H1 (cell line): ENCODE measurements at regions not wholly inside any gene's neighbourhood (a gene's known extent, or its start where the extent isn't known, plus 50 kb on each side); places are given as distances from the start of the nearest gene placed in this dataset.

ENCODE experiments used
- CTCF ChIA-PET: fragments of 300-600 bp; sonication (Branson Sonifier 250); formaldehyde crosslinking; loops from one replicate; lab custom pipeline; 2021; ENCODE audit not compliant: partially characterized antibody; lab: Charles Lee
- POLR2A ChIA-PET: fragments of 300-600 bp; sonication (Branson Sonifier 250); formaldehyde crosslinking; loops from one replicate; lab custom pipeline; 2021; ENCODE audit warnings: inconsistent platforms; ENCODE audit not compliant: partially characterized antibody; lab: Charles Lee
- DNase-seq, 2 experiments: peaks; one replicate each; pipeline versions ENCODE4 v3.0.0 to v3.0.0-alpha.2; 2010 to 2022; ENCODE audit warnings: low spot score in 2 of 2, low read depth in 1 of 2, mixed read lengths in 1 of 2
- FAIRE-seq: peaks from 2 replicates; lab custom pipeline; 2011; peaks lifted over from hg19 to GRCh38; lab: Jason Lieb, UNC
- H2AFZ ChIP-seq: 2 replicates; pipeline ENCODE4 v1.8.1; 2012; ENCODE audit warnings: low read length, inconsistent platforms
- H2AK5ac ChIP-seq: 2 replicates; pipeline ENCODE4 v1.6.1; 2013; ENCODE audit warnings: low read depth, low read length
- H2BK120ac ChIP-seq: replicated peaks from 2 replicates; pipeline ENCODE3; 2013; ENCODE audit warnings: low read depth, low read length, inconsistent platforms
- H2BK12ac ChIP-seq: 2 replicates; pipeline ENCODE4 v1.6.1; 2013; ENCODE audit warnings: low read depth, low read length
- H2BK15ac ChIP-seq: 2 replicates; pipeline ENCODE4 v1.6.1; 2013; ENCODE audit warnings: low read length
- H2BK20ac ChIP-seq: 2 replicates; pipeline ENCODE4 v1.6.1; 2013; ENCODE audit warnings: low read length
- H2BK5ac ChIP-seq: 2 replicates; pipeline ENCODE4 v1.6.1; 2013; ENCODE audit warnings: low read depth, low read length
- H3K14ac ChIP-seq: 2 replicates; pipeline ENCODE4 v1.6.1; 2013; ENCODE audit warnings: inconsistent platforms; ENCODE audit not compliant: insufficient read length
- H3K18ac ChIP-seq: 2 replicates; pipeline ENCODE4 v1.6.1; 2013; ENCODE audit warnings: low read length; ENCODE audit errors: extremely low read depth
- H3K23ac ChIP-seq: 2 replicates; pipeline ENCODE4 v1.6.1; 2013; ENCODE audit warnings: inconsistent platforms; ENCODE audit not compliant: insufficient read length
- H3K23me2 ChIP-seq: 2 replicates; pipeline ENCODE4 v1.6.1; 2013; ENCODE audit warnings: low read depth, low read length
- H3K27ac ChIP-seq: 2 replicates; pipeline ENCODE4 v1.6.1; 2011; ENCODE audit warnings: low read depth, low read length, inconsistent platforms
- H3K27me3 ChIP-seq, 4 experiments: replicated peaks in 1 of 4; 1 replicate in 1 of 4; 2 replicates in 3 of 4; pipeline versions ENCODE4 v1.6.1 to v1.8.1; 2011 to 2013; ENCODE audit warnings: low read length in 3 of 4, mild to moderate bottlenecking in 3 of 4, inconsistent platforms in 2 of 4, mixed read lengths in 2 of 4, moderate library complexity in 1 of 4; ENCODE audit not compliant: control insufficient read depth in 3 of 4, insufficient read depth in 3 of 4; ENCODE audit errors: extremely low read depth in 1 of 4
- H3K36me3 ChIP-seq, 4 experiments: 2 replicates each; pipeline versions ENCODE4 v1.6.1 to v1.8.1; 2011 to 2013; ENCODE audit warnings: mild to moderate bottlenecking in 4 of 4, low read length in 3 of 4, moderate library complexity in 2 of 4, control low read depth in 1 of 4, inconsistent platforms in 1 of 4; ENCODE audit not compliant: insufficient read depth in 4 of 4, control insufficient read depth in 2 of 4
- H3K4ac ChIP-seq: replicated peaks from 2 replicates; pipeline ENCODE3; 2013; ENCODE audit warnings: low read length, low read depth, mixed read lengths, inconsistent platforms; ENCODE audit not compliant: insufficient read length
- H3K4me1 ChIP-seq, 4 experiments: replicated peaks in 1 of 4; 1 replicate in 1 of 4; 2 replicates in 3 of 4; pipeline versions ENCODE4 v1.6.1 to v1.8.1; 2011 to 2013; ENCODE audit warnings: low read length in 3 of 4, inconsistent platforms in 2 of 4, mixed read lengths in 1 of 4; ENCODE audit not compliant: insufficient read depth in 4 of 4, control insufficient read depth in 3 of 4
- H3K4me2 ChIP-seq, 2 experiments: 2 replicates each; pipeline versions ENCODE4 v1.6.1 to v1.8.1; 2011 to 2013; ENCODE audit warnings: low read depth in 2 of 2, low read length in 2 of 2, control low read depth in 1 of 2, inconsistent platforms in 1 of 2, mild to moderate bottlenecking in 1 of 2; ENCODE audit not compliant: insufficient read depth in 1 of 2
- H3K4me3 ChIP-seq, 4 experiments: fragments of 200-600, 300-600 bp in 1 of 4; sonication (generic), shearing (Covaris generic), sonication (Bioruptor Twin) in 1 of 4; 2 replicates each; pipeline versions ENCODE4 v1.5.1 to v1.8.1; 2011 to 2016; ENCODE audit warnings: low read length in 4 of 4, low read depth in 3 of 4, control low read depth in 2 of 4, inconsistent platforms in 2 of 4, mild to moderate bottlenecking in 2 of 4, mixed read lengths in 1 of 4, moderate library complexity in 1 of 4; ENCODE audit not compliant: insufficient read depth in 2 of 4; ENCODE audit errors: extremely low read depth in 1 of 4
- H3K56ac ChIP-seq: replicated peaks from 2 replicates; pipeline ENCODE3; 2013; ENCODE audit warnings: low read depth, mild to moderate bottlenecking, mixed read lengths, low read length, inconsistent platforms; ENCODE audit not compliant: insufficient read length
- H3K79me1 ChIP-seq: 2 replicates; pipeline ENCODE4 v1.6.1; 2013; ENCODE audit warnings: low read depth, low read length, control low read depth
- H3K79me2 ChIP-seq, 2 experiments: 2 replicates each; pipeline versions ENCODE4 v1.6.1 to v1.8.1; 2012 to 2013; ENCODE audit warnings: low read length in 2 of 2, mild to moderate bottlenecking in 2 of 2, inconsistent platforms in 1 of 2; ENCODE audit not compliant: insufficient read depth in 2 of 2, control insufficient read depth in 1 of 2
- H3K9ac ChIP-seq, 4 experiments: replicated peaks in 1 of 4; 1 replicate in 1 of 4; 2 replicates in 3 of 4; pipeline versions ENCODE4 v1.6.1 to v1.8.1; 2011 to 2013; ENCODE audit warnings: low read depth in 3 of 4, low read length in 3 of 4, control low read depth in 2 of 4, mild to moderate bottlenecking in 2 of 4, moderate library complexity in 2 of 4, inconsistent platforms in 1 of 4; ENCODE audit errors: extremely low read depth in 1 of 4
- H3K9me3 ChIP-seq, 2 experiments: 2 replicates each; pipeline versions ENCODE4 v1.6.1 to v1.8.1; 2012 to 2013; ENCODE audit warnings: mild to moderate bottlenecking in 2 of 2, moderate library complexity in 2 of 2, control low read depth in 1 of 2, inconsistent platforms in 1 of 2, low read depth in 1 of 2, low read length in 1 of 2, mixed read lengths in 1 of 2; ENCODE audit not compliant: insufficient read depth in 2 of 2
- H4K20me1 ChIP-seq, 2 experiments: replicated peaks in 1 of 2; 2 replicates each; pipeline versions ENCODE3 to v1.8.1; 2011 to 2013; ENCODE audit warnings: inconsistent platforms in 2 of 2, low read length in 2 of 2, mild to moderate bottlenecking in 1 of 2; ENCODE audit not compliant: insufficient read depth in 2 of 2, control insufficient read depth in 1 of 2
- H4K5ac ChIP-seq: 2 replicates; pipeline ENCODE4 v1.6.1; 2013; ENCODE audit warnings: low read length, low read depth, mixed read lengths, inconsistent platforms; ENCODE audit not compliant: insufficient read length
- H4K8ac ChIP-seq: 2 replicates; pipeline ENCODE4 v1.8.0; 2013; ENCODE audit warnings: mild to moderate bottlenecking, moderate library complexity, low read length, inconsistent platforms; ENCODE audit not compliant: insufficient read depth; ENCODE audit errors: extremely low read depth
- H4K91ac ChIP-seq: replicated peaks from 2 replicates; pipeline ENCODE3; 2013; ENCODE audit warnings: low read length, mixed read lengths, inconsistent platforms; ENCODE audit not compliant: insufficient read length
- RBBP5 ChIP-seq: IDR thresholded peaks from 2 replicates; pipeline ENCODE4 v1.7.1; 2012; ENCODE audit warnings: low read depth, mild to moderate bottlenecking, inconsistent platforms, low read length, moderate library complexity, borderline replicate concordance
- SP1 ChIP-seq: IDR thresholded peaks from 2 replicates; pipeline ENCODE4 v1.6.1; 2011; ENCODE audit warnings: low read depth, low read length
- WGBS, 2 experiments: shearing (Covaris generic) in 1 of 2; methylation state at CpG; one replicate each; pipeline versions ENCODE4 v1.1.6 to v1.1.7; 2013 to 2015; ENCODE audit warnings: low lambda C conversion rate in 2 of 2, mixed read lengths in 2 of 2, inconsistent platforms in 1 of 2, low coverage in 1 of 2, missing lambda C conversion rate in 1 of 2; ENCODE audit not compliant: insufficient replicate concordance in 2 of 2, insufficient coverage in 1 of 2, insufficient read length in 1 of 2; ENCODE audit errors: extremely low coverage in 1 of 2, missing lambda C conversion rate in 1 of 2; 5-methylcytosine and 5-hydroxymethylcytosine counted together

GRCh38 chr11:129733981-129734380 lies 81.7 kb upstream of the TMEM45B start:
- Histone ChIP-seq H2BK15ac (no peak overlapping the region), H4K91ac (no peak overlapping the region), H2BK5ac (no peak overlapping the region), H3K4me2 (no peak overlapping the region), H3K36me3 (no peaks in the 10 kb centered on the region), H2BK120ac (no peak overlapping the region), H3K14ac (no peak overlapping the region), H3K23ac (no peak overlapping the region), H3K18ac (no peak overlapping the region), H3K4ac (no peak overlapping the region), H3K23me2 (no peaks in the 10 kb centered on the region), H3K9ac (no peak overlapping the region), H3K4me3 (no peak overlapping the region), H3K79me2 (no peaks in the 10 kb centered on the region), H3K79me1 (no peaks in the 10 kb centered on the region), H2BK12ac (no peak overlapping the region), H3K4me1 (no peaks in the 10 kb centered on the region), H2BK20ac (no peak overlapping the region), H2AFZ (no peak overlapping the region), H3K27me3 (no peaks in the 10 kb centered on the region), H3K27ac (no peak overlapping the region), H2AK5ac (no peak overlapping the region), H4K8ac (no peak overlapping the region), H3K56ac (no peak overlapping the region), H4K20me1 (no peaks in the 10 kb centered on the region), H3K9me3 (no peaks in the 10 kb centered on the region), H4K5ac (no peak overlapping the region)
- 75% methylated on average over 6 of the region's 7 CpGs; no CpG with 5 or more reads in 1 of the 2 experiments for WGBS, 2 experiments
- FAIRE-seq = no peak
- ChIA-PET POLR2A (no interaction called here), CTCF (interaction anchor here (0.6 to 1.8 kb wide), 2 partner anchors 16 to 198 kb away, joined by 4 to 7 read pairs; no protein-coding TSS in a partner anchor)
- TF ChIP-seq SP1 = no peak
- no peak for TF ChIP-seq RBBP5
- DNase-seq = no peak
